ENCODE measurements at regions not wholly inside any gene's neighbourhood (a gene's known extent, or its start where the extent isn't known, plus 50 kb on each side); places are given as distances from the start of the nearest gene placed in this dataset.
"Not testable (repeated sequence)": the region's sequence is repeated elsewhere in the genome, so short reads cannot be mapped to it uniquely, and the experiment has no call there.

GRCh38 chr2:133982256-133982655, 271.6 kb upstream of the MGAT5 start:
- H3K27ac ChIP-seq = no peak overlapping the region
- in situ Hi-C loops (cut with MboI; ENCODE audit: low pct_unique_long_range_greater_than_20kb in 2 of 9, low sequenced_read_pairs in 9 of 9, unreplicated experiment in 9 of 9) = no loop called here
- H3K4me1 ChIP-seq (replicated peaks in 1 of 2) = no peaks in the 10 kb centered on the region
- ATAC-seq (replicated peaks in 6 of 8) = no peak
- H3K4me3 ChIP-seq = no peak overlapping the region
- 0 to 100% (median 65%) methylated on average over 1 to 5 of the region's 6 CpGs; no CpG with 5 or more reads in 4 of the 10 experiments for WGBS, 10 experiments

DNA sequence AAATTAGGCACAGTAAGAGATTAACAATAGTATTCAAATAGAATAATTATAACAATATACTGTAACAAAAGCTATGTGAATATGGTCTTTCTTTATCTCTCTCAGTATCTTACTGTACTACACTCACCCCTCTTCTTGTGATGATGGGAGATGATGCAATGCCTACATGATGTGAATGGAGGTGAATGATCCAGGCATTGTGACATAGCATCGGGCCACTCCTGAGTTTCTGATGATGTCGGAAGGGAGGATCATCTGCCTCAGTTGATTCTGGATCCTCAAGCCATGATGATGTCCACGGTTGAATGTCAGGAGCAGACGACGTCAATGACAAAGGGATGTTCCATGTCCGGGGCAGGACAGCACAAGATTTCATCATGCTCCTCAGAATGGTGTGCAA, 268.3 kb upstream of the MGAT5 start:
- WGBS, 10 experiments = 50 to 100% (median 92%) methylated on average over 2 to 6 of the region's 6 CpGs; no CpG with 5 or more reads in 4 of the 10 experiments
- Histone ChIP-seq H3K4me1 (replicated peaks in 1 of 2) (no peaks in the 10 kb centered on the region), H3K4me3 (no peak overlapping the region), H3K27ac (no peak overlapping the region)
- in situ Hi-C loops (cut with MboI; ENCODE audit: low pct_unique_long_range_greater_than_20kb in 2 of 9, low sequenced_read_pairs in 9 of 9, unreplicated experiment in 9 of 9) = no loop called here
- ATAC-seq (replicated peaks in 6 of 8) = no peak

DNA sequence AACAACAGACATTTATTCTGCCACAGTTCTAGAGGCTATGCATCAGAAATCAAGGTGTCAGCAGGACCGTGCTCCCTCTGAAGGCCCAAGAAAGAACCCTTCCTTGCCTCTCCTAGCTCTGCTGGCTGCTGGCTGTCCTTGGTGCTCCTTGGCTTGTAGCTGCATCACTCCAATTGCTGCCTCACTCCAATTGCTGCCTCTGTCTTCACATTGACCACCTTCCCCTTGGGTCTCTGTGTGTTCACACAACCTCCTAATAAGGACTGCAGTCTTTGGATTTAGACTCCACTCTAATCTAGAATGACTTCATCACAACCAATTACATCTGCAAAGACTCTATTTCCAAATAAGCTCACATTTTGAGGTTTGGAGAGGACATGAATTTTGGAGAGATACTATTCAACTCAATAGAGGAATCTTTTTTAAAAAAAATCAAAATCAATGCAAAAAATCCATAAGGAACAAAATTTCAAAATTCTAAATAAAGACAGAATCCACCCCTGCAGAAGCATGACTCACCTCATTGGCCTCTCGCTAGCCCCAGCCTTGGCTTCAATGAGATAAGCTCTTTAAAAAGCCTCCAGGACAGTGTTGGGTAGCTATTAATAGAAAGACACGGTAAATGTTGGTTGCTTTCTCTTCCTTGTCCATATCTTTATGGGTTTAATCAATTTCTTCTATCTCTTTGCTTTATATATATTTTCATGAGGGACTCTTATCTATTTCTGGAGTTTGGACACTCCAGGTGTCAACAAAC, 267.6 kb upstream of the MGAT5 start:
- ATAC-seq (replicated peaks in 6 of 8) = peak in 4 of 8 experiments; percentile 44 to 91 (median 75)
- no peaks in the 10 kb centered on the region for H3K4me1 ChIP-seq (replicated peaks in 1 of 2)
- in situ Hi-C loops (cut with MboI; ENCODE audit: low pct_unique_long_range_greater_than_20kb in 2 of 9, low sequenced_read_pairs in 9 of 9, unreplicated experiment in 9 of 9) = no loop called here
- H3K27ac ChIP-seq = no peak overlapping the region
- no peak overlapping the region for H3K4me3 ChIP-seq
- whole genome bisulfite sequencing, 10 experiments = 0 to 90% (median 51%) methylated on average over 1 to 3 of the region's 3 CpGs; no CpG with 5 or more reads in 1 of the 10 experiments

- H3K4me3 ChIP-seq = no peak overlapping the region
- in situ Hi-C loops (cut with MboI; ENCODE audit: low pct_unique_long_range_greater_than_20kb in 2 of 9, low sequenced_read_pairs in 9 of 9, unreplicated experiment in 9 of 9) = no loop called here
- peak in 2 of 8 experiments; percentile 31 to 59 for ATAC-seq (replicated peaks in 6 of 8)
- no peaks in the 10 kb centered on the region for H3K4me1 ChIP-seq (replicated peaks in 1 of 2)
- 20 to 100% (median 69%) methylated on average over 1 to 9 of the region's 11 CpGs for WGBS, 10 experiments
- no peak overlapping the region for H3K27ac ChIP-seq
Measured at GRCh38 chr2:133986881-133987795, 266.7 kb upstream of the MGAT5 start.

DNA sequence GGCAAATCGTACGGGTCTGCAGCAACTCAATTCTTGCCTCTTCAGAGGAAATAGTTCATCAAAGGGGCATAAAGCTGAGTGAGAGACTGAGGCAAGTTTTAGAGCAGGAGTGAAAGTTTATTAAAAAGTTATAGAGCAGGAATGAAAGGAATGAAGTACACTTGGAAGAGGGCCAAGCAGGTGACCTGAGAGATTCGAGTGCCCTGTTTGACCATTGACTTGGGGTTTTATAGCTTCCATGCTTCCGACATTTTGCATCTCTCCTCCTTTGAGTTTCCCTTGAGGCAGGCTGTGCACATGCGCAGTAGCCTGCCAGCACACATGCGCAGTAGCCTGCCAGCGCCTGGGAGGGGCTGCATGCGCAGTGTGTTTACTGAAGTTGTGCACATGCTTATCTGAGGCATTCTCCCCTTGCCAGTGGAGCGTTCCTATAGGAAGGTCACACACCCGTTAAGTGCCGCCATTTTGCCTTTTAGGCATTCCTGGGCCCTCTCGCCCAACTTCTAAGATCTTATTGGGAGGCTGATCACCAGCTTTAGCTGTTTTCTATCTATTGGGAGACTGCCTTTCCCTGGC, 265.5 kb upstream of the MGAT5 start:
- in situ Hi-C loops (cut with MboI; ENCODE audit: low pct_unique_long_range_greater_than_20kb in 2 of 9, low sequenced_read_pairs in 9 of 9, unreplicated experiment in 9 of 9) = no loop called here
- no peak for ATAC-seq (replicated peaks in 6 of 8)
- no peak overlapping the region for H3K27ac ChIP-seq
- 55 to 100% (median 89%) methylated on average over 2 to 12 of the region's 12 CpGs; no CpG with 5 or more reads in 2 of the 10 experiments for WGBS, 10 experiments
- H3K4me1 ChIP-seq (replicated peaks in 1 of 2) = no peaks in the 10 kb centered on the region
- H3K4me3 ChIP-seq = no peak overlapping the region

DNA sequence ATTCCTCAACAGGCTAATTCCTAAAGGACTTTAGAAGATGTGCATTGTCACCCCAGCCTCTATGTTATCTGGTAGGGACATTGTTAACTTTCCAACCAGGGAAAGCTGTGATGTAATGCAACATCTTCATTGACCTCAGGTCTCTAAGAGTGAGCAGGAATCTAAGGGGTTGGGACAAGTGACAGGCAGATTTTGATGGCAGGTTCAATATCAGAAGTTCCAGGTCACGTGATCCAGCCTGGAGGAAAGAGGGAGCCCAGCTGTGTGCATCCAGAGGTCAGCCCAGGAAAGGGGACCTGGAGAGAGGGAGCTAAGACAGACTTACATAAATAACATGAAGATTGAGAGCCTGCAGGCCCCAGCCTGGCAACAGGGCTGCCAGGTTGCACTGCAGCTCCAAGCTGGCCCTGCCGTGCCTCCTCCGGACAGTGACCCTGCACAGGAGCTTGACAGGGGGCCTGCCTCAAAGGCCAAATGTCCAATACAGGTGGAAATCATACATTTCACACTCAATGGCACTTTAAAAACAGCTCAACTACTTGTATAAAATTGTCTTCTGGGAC, 262.2 kb upstream of the MGAT5 start:
- no peak for ATAC-seq (replicated peaks in 6 of 8)

GRCh38 chr2:133992454-133992853, 261.4 kb upstream of the MGAT5 start:
- no peak for ATAC-seq (replicated peaks in 6 of 8)
- 0 to 83% (median 17%) methylated on average over 1 of the region's 1 CpG; no CpG with 5 or more reads in 6 of the 10 experiments for WGBS, 10 experiments
- no peak overlapping the region for H3K27ac ChIP-seq
- no peak overlapping the region for H3K4me3 ChIP-seq
- in situ Hi-C loops (cut with MboI; ENCODE audit: low pct_unique_long_range_greater_than_20kb in 2 of 9, low sequenced_read_pairs in 9 of 9, unreplicated experiment in 9 of 9) = no loop called here
- H3K4me1 ChIP-seq (replicated peaks in 1 of 2) = no peaks in the 10 kb centered on the region

More for the DNA sequence above, 262.2 kb upstream of the MGAT5 start:
- Histone ChIP-seq H3K4me1 (replicated peaks in 1 of 2) (no peaks in the 10 kb centered on the region), H3K27ac (no peak overlapping the region), H3K4me3 (no peak overlapping the region)
- in situ Hi-C loops (cut with MboI; ENCODE audit: low pct_unique_long_range_greater_than_20kb in 2 of 9, low sequenced_read_pairs in 9 of 9, unreplicated experiment in 9 of 9) = no loop called here
- 13 to 94% (median 80%) methylated on average over 1 to 3 of the region's 3 CpGs; no CpG with 5 or more reads in 4 of the 10 experiments for WGBS, 10 experiments

- H3K27ac ChIP-seq = no peak overlapping the region
- H3K4me3 ChIP-seq = no peak overlapping the region
- no peaks in the 10 kb centered on the region for H3K4me1 ChIP-seq (replicated peaks in 1 of 2)
- in situ Hi-C loops (cut with MboI; ENCODE audit: low pct_unique_long_range_greater_than_20kb in 2 of 9, low sequenced_read_pairs in 9 of 9, unreplicated experiment in 9 of 9) = no loop called here
- ATAC-seq (replicated peaks in 6 of 8) = peak in 1 of 8 experiments; percentile 34
- 0 to 80% (median 40%) methylated on average over 1 to 3 of the region's 3 CpGs for WGBS, 10 experiments
Measured at GRCh38 chr2:133993160-133993559, 260.7 kb upstream of the MGAT5 start.

- in situ Hi-C loops (cut with MboI; ENCODE audit: low pct_unique_long_range_greater_than_20kb in 2 of 9, low sequenced_read_pairs in 9 of 9, unreplicated experiment in 9 of 9); H3K4me3 ChIP-seq; ATAC-seq (replicated peaks in 6 of 8); H3K27ac ChIP-seq; H3K4me1 ChIP-seq (replicated peaks in 1 of 2): not testable (repeated sequence)
- 20 to 81% (median 50%) methylated on average over 1 to 3 of the region's 4 CpGs for WGBS, 10 experiments
Measured at GRCh38 chr2:133998726-133999125, 255.1 kb upstream of the MGAT5 start.

DNA sequence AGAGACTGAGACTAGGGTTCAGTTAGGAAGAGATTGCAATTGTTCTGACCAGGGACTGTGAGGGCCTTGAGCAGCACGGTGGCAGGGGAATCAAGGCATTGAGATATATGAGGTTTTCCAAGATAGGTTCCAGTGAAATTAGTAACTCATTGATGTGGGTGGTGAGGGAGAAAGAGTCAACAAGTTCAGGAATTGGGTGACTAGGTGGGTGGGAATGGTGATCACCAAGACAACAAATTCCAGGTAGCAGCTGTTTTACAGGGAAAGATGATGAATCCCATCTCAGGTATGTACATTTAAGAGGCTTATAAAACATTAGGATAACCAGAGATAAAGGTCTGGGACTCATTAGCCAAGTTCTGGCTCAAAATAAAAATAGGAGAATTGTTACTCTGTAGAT, 251.5 kb upstream of the MGAT5 start:
- ATAC-seq (replicated peaks in 6 of 8) = no peak
- Histone ChIP-seq H3K4me1 (replicated peaks in 1 of 2) (no peaks in the 10 kb centered on the region), H3K4me3 (no peak overlapping the region), H3K27ac (no peak overlapping the region)
- WGBS, 10 experiments = 20 to 100% (median 100%) methylated on average over 1 of the region's 1 CpG; no CpG with 5 or more reads in 5 of the 10 experiments
- in situ Hi-C loops (cut with MboI; ENCODE audit: low pct_unique_long_range_greater_than_20kb in 2 of 9, low sequenced_read_pairs in 9 of 9, unreplicated experiment in 9 of 9) = no loop called here

- Histone ChIP-seq H3K4me3 (no peak overlapping the region), H3K27ac (no peak overlapping the region), H3K4me1 (replicated peaks in 1 of 2) (no peaks in the 10 kb centered on the region)
- WGBS, 10 experiments = 25% methylated on average over 1 of the region's 1 CpG; no CpG with 5 or more reads in 9 of the 10 experiments
- in situ Hi-C loops (cut with MboI; ENCODE audit: low pct_unique_long_range_greater_than_20kb in 2 of 9, low sequenced_read_pairs in 9 of 9, unreplicated experiment in 9 of 9) = no loop called here
- ATAC-seq (replicated peaks in 6 of 8) = peak in 1 of 8 experiments; percentile 31
Measured at GRCh38 chr2:134002921-134003320, 251.0 kb upstream of the MGAT5 start.

- in situ Hi-C loops (cut with MboI; ENCODE audit: low pct_unique_long_range_greater_than_20kb in 2 of 9, low sequenced_read_pairs in 9 of 9, unreplicated experiment in 9 of 9) = no loop called here
Measured at GRCh38 chr2:134004467-134004866, 249.4 kb upstream of the MGAT5 start.

More at GRCh38 chr2:134004467-134004866, 249.4 kb upstream of the MGAT5 start:
- 20 to 100% (median 55%) methylated on average over 1 of the region's 1 CpG; no CpG with 5 or more reads in 4 of the 10 experiments for WGBS, 10 experiments
- no peak overlapping the region for H3K27ac ChIP-seq
- no peak overlapping the region for H3K4me3 ChIP-seq
- peak in 2 of 8 experiments; percentile 44 to 79 for ATAC-seq (replicated peaks in 6 of 8)
- H3K4me1 ChIP-seq (replicated peaks in 1 of 2) = no peaks in the 10 kb centered on the region

Measured in motor neuron (in vitro differentiated cells).